Fibroblast of lung (primary cell): ENCODE measurements at regions not wholly inside any gene's neighbourhood (a gene's known extent, or its start where the extent isn't known, plus 50 kb on each side); places are given as distances from the start of the nearest gene placed in this dataset.

Experiments
- EZH2 ChIP-seq: IDR thresholded peaks from 2 replicates; pipeline ENCODE4 v1.5.1; 2012; ENCODE audit warnings: low read length, control low read depth, mild to moderate bottlenecking; ENCODE audit errors: missing control alignments
- TF ChIP-seq, protein P1 (sequence below), 2 donors: IDR thresholded peaks in 1 of 2; conservative IDR thresholded peaks in 1 of 2; 1 replicate in 1 of 2; 2 replicates in 1 of 2; pipeline ENCODE4 v1.5.1; 2011 to 2012; ENCODE audit warnings: low read length in 2 of 2, control low read depth in 1 of 2, inconsistent platforms in 1 of 2, low read depth in 1 of 2, mild to moderate bottlenecking in 1 of 2

- TF ChIP-seq, protein P1, sequence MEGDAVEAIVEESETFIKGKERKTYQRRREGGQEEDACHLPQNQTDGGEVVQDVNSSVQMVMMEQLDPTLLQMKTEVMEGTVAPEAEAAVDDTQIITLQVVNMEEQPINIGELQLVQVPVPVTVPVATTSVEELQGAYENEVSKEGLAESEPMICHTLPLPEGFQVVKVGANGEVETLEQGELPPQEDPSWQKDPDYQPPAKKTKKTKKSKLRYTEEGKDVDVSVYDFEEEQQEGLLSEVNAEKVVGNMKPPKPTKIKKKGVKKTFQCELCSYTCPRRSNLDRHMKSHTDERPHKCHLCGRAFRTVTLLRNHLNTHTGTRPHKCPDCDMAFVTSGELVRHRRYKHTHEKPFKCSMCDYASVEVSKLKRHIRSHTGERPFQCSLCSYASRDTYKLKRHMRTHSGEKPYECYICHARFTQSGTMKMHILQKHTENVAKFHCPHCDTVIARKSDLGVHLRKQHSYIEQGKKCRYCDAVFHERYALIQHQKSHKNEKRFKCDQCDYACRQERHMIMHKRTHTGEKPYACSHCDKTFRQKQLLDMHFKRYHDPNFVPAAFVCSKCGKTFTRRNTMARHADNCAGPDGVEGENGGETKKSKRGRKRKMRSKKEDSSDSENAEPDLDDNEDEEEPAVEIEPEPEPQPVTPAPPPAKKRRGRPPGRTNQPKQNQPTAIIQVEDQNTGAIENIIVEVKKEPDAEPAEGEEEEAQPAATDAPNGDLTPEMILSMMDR (conservative IDR thresholded peaks at IDR 0.05 in 1 of 2, IDR thresholded peaks at IDR 0.05 in 1 of 2; ENCODE audit: low read depth in 1 of 2, low read length in 2 of 2), result no peak
- no peak for TF ChIP-seq EZH2
Measured at GRCh38 chr4:117623326-117623725, 411.0 kb upstream of the NDST3 start.
